ENCODE measurements at regions not wholly inside any gene's neighbourhood (a gene's known extent, or its start where the extent isn't known, plus 50 kb on each side); places are given as distances from the start of the nearest gene placed in this dataset.
"Not testable (repeated sequence)": the region's sequence is repeated elsewhere in the genome, so short reads cannot be mapped to it uniquely, and the experiment has no call there.

DNA sequence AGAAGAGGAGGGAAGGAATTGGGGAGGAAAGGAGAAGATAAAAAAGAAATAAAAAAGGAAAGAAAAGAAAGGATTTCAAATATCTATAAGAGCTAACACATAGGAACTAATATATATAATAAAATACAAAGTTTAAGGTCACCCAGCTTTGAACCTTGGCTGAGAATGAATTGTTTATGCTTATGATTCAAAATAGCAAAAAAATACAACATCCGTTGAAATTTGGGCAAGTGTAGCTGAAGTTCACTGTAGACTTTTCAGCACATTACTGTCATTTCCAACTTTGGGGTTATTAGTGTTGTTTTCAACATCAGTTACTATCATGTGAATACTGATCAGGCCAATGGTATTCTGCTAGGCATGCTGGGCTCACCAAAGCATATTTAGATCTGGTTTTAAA, 395.2 kb upstream of the INTU start:
- H3K36me3 ChIP-seq (ENCODE audit: insufficient read depth, low read length): no peaks in the 10 kb centered on the region
- H3K9ac ChIP-seq (ENCODE audit: low read depth, low read length): no peak overlapping the region

GRCh38 chr4:127238956-127239475, 393.7 kb upstream of the INTU start:
- no peaks in the 10 kb centered on the region for H3K36me3 ChIP-seq (ENCODE audit: insufficient read depth, low read length)
- H3K4me1 ChIP-seq (ENCODE audit: insufficient read depth, low read length): no peaks in the 10 kb centered on the region
- no peaks in the 10 kb centered on the region for H3K9me3 ChIP-seq (ENCODE audit: control insufficient read depth, insufficient read depth, low read length)
- no peak overlapping the region for H3K9ac ChIP-seq (ENCODE audit: low read depth, low read length)

More for the DNA sequence above, 395.2 kb upstream of the INTU start:
- H3K9me3 ChIP-seq (ENCODE audit: control insufficient read depth, insufficient read depth, low read length): no peaks in the 10 kb centered on the region
- no peaks in the 10 kb centered on the region for H3K4me1 ChIP-seq (ENCODE audit: insufficient read depth, low read length)

DNA sequence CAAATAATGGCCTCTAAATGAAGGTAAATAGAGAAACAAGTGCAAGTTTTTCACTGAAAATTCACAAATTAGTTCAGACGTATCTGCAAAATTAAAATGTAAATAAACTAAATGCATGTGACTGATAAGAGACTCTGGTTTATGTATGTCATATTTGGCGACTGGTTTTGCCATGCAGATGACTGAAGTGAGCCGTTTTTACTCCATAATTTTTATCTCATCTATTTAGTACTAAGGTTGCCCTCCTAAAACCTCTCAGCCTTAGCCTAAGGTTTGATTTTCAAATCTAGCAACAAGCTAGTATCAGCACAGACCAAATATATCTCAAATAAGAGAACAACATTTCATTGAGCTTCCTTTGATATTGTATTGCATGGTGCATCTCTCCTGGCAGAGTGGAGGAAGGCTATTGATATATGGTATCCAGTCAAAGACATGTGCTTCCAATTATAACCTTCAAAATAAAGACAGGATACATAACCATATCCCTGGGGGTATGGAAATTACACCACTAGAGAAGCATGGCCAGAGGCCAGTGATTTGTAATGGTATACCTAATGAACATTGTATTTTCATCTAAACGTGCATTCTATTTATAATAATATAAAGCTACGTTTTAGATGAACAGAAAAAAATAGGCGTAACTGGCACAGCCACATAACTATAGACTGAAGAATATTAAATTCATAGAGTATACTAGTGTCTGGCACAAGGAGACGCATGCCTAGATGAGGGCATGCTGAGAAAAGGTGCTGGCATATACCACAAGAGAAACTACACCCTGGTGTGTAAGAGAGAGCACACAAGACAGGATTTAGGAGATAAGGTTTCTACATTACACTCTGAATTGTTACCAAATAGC, 392.6 kb upstream of the INTU start:
- Histone ChIP-seq H3K36me3 (ENCODE audit: insufficient read depth, low read length) (no peaks in the 10 kb centered on the region), H3K9me3 (ENCODE audit: control insufficient read depth, insufficient read depth, low read length) (no peaks in the 10 kb centered on the region), H3K9ac (ENCODE audit: low read depth, low read length) (no peak overlapping the region), H3K4me1 (ENCODE audit: insufficient read depth, low read length) (no peaks in the 10 kb centered on the region)

DNA sequence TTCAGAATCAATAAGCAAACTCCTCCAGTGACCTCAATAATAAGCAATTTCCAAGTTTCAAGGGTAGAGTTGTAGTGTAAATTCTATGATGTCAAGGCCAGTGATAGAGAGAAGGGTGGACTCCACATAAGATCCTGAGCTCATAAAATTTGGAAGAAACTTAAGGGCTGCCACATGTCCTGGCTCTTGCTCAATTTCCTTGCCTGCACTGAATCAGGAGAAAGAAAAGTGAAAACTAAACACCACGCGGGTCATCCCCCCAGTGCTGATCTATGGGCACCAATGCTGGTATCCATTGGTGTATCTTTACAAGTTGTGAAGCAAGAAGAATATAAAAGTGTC, 392.0 kb upstream of the INTU start:
- Histone ChIP-seq H3K9ac (ENCODE audit: low read depth, low read length) (no peak overlapping the region), H3K9me3 (ENCODE audit: control insufficient read depth, insufficient read depth, low read length) (no peaks in the 10 kb centered on the region), H3K36me3 (ENCODE audit: insufficient read depth, low read length) (no peaks in the 10 kb centered on the region), H3K4me1 (ENCODE audit: insufficient read depth, low read length) (no peaks in the 10 kb centered on the region)

GRCh38 chr4:127244515-127244914, 388.2 kb upstream of the INTU start:
- Histone ChIP-seq H3K9ac (ENCODE audit: low read depth, low read length) (no peak overlapping the region), H3K36me3 (ENCODE audit: insufficient read depth, low read length) (no peaks in the 10 kb centered on the region), H3K9me3 (ENCODE audit: control insufficient read depth, insufficient read depth, low read length) (no peaks in the 10 kb centered on the region), H3K4me1 (ENCODE audit: insufficient read depth, low read length) (no peaks in the 10 kb centered on the region)

DNA sequence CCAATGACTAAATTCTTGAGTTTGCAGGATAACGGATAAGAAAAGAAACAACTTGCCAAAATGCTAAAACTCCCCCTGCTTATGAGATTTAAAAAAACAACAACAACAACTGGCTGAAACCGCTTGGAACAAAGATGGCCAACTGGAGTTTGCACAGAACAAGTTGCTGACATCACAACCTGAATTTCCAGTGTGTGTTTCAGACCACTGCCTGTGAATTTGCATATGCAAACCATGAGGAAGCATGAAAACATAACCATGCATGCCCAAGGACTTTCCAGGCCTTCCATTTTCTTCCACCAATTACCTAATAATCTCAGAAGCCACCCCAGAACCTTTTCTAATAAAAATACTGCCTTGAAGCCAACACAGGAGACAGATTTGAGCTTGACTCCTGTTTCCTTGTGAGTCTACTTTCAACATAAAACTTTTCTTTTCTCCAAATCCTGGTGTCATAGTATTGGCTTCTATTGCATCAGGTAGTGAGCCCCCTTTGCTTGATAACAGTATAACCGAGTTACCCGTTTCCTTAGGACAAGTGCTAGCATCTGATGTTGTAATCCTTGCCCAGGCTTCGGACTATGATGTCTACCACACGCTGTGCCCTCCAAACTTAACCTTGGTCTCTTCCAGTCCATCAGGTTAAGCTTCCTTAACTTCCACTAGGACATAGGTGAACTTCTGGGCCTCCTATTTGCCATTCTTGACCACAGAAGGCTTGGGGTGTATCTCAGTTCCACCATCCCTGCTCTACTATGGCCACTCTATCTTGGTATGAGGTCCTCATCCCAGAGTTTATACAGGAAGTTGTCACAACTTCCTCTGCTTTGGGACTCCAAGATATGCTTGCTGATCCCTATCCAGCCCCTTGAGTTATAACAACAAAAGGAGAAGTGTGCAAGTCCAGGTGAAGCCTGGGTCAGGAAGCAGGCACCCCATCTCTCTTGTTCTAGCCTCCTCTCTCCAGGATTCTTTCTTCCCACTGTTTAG, 385.5 kb upstream of the INTU start:
- Histone ChIP-seq H3K9ac (ENCODE audit: low read depth, low read length) (no peak overlapping the region), H3K9me3 (ENCODE audit: control insufficient read depth, insufficient read depth, low read length) (0 out of 2 replicates have a peak, but pooled peaks cover 2% of the 10 kb centered on the region)

GRCh38 chr4:127249066-127249766, 383.5 kb upstream of the INTU start:
- Histone ChIP-seq H3K4me1 (ENCODE audit: insufficient read depth, low read length) (no peaks in the 10 kb centered on the region), H3K9me3 (ENCODE audit: control insufficient read depth, insufficient read depth, low read length) (0 out of 2 replicates have a peak, but pooled peaks cover 2% of the 10 kb centered on the region), H3K36me3 (ENCODE audit: insufficient read depth, low read length) (no peaks in the 10 kb centered on the region), H3K9ac (ENCODE audit: low read depth, low read length) (no peak overlapping the region)

More for the DNA sequence above, 385.5 kb upstream of the INTU start:
- Histone ChIP-seq H3K4me1 (ENCODE audit: insufficient read depth, low read length) (no peaks in the 10 kb centered on the region), H3K36me3 (ENCODE audit: insufficient read depth, low read length) (no peaks in the 10 kb centered on the region)

DNA sequence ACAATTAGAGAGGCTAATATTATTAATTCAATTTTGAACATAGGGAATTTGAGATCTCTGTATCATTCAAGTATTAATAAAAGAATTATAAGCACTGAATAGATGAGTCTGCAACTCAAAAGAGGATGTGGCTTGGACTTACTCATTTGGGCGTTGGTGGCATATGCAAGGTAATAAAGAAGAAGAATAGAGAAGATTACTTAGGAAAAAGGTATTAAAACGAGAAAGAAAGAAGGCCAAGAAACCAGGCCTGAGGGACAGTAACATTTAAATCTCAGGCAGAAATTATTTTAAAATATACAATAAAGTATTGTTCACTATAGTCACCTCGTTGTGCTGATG, 383.0 kb upstream of the INTU start:
- no peaks in the 10 kb centered on the region for H3K4me1 ChIP-seq (ENCODE audit: insufficient read depth, low read length)
- H3K36me3 ChIP-seq (ENCODE audit: insufficient read depth, low read length): no peaks in the 10 kb centered on the region
- no peak overlapping the region for H3K9ac ChIP-seq (ENCODE audit: low read depth, low read length)
- 0 out of 2 replicates have a peak, but pooled peaks cover 2% of the 10 kb centered on the region for H3K9me3 ChIP-seq (ENCODE audit: control insufficient read depth, insufficient read depth, low read length)

DNA sequence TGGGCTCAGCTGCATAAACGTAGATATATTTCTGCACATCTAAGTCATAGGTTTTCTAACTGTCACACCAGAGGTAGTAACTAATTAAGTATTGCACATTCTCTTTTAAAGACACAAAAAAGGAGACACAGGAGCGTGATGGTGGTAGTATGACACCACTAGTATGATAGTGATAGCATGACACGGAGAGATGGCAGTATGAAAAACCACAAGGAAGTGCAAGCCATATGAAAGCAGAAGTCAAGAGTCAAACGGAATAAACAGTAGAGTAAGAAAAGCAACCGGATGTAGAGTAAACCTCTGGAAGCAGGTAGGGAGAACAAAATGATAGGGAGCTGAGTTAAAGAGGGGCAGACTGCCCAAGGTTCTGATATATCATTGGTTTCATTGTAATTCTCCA, 382.2 kb upstream of the INTU start:
- Histone ChIP-seq H3K36me3 (ENCODE audit: insufficient read depth, low read length) (no peaks in the 10 kb centered on the region), H3K9ac (ENCODE audit: low read depth, low read length) (no peak overlapping the region), H3K4me1 (ENCODE audit: insufficient read depth, low read length) (no peaks in the 10 kb centered on the region), H3K9me3 (ENCODE audit: control insufficient read depth, insufficient read depth, low read length) (0 out of 2 replicates have a peak, but pooled peaks cover 2% of the 10 kb centered on the region)

- 0 out of 2 replicates have a peak, but pooled peaks cover 2% of the 10 kb centered on the region for H3K9me3 ChIP-seq (ENCODE audit: control insufficient read depth, insufficient read depth, low read length)
- H3K4me1 ChIP-seq (ENCODE audit: insufficient read depth, low read length): no peaks in the 10 kb centered on the region
- H3K36me3 ChIP-seq (ENCODE audit: insufficient read depth, low read length): no peaks in the 10 kb centered on the region
- no peak overlapping the region for H3K9ac ChIP-seq (ENCODE audit: low read depth, low read length)
Observed at GRCh38 chr4:127251423-127251822, 381.3 kb upstream of the INTU start.

GRCh38 chr4:127256500-127256899, 376.3 kb upstream of the INTU start:
- Histone ChIP-seq H3K4me1 (ENCODE audit: insufficient read depth, low read length) (no peaks in the 10 kb centered on the region), H3K9me3 (ENCODE audit: control insufficient read depth, insufficient read depth, low read length) (peaks cover under 1% of the 10 kb centered on the region; the same call in 1 of the 2 replicates), H3K9ac (ENCODE audit: low read depth, low read length) (no peak overlapping the region), H3K36me3 (ENCODE audit: insufficient read depth, low read length) (no peaks in the 10 kb centered on the region)

GRCh38 chr4:127261476-127261875, 371.3 kb upstream of the INTU start:
- H3K9me3 ChIP-seq (ENCODE audit: control insufficient read depth, insufficient read depth, low read length): no peaks in the 10 kb centered on the region; the same call in 1 of the 2 replicates

DNA sequence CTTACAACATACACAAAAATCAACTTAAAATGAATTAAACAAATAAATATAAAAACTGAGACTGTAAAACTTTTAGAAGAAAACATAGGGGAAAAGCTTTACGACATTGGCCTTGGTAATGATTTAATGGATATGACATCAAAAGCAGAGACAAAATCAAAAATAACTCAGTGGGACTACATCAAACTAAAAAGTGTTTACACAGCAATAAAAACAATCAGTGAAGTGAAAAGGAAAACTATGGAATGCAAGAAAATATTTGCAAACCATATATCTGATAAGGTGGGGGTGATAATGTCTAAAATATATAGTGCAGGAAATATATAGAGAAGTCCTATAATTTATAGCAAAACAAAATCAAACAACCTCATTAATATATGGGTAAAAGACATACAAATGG, 364.4 kb upstream of the INTU start:
- H3K9me3 ChIP-seq (ENCODE audit: control insufficient read depth, insufficient read depth, low read length): no peaks in the 10 kb centered on the region; the same call in 1 of the 2 replicates
- H3K9ac ChIP-seq (ENCODE audit: low read depth, low read length): no peak overlapping the region
- H3K36me3 ChIP-seq (ENCODE audit: insufficient read depth, low read length): no peaks in the 10 kb centered on the region
- no peaks in the 10 kb centered on the region for H3K4me1 ChIP-seq (ENCODE audit: insufficient read depth, low read length)

More at GRCh38 chr4:127261476-127261875, 371.3 kb upstream of the INTU start:
- Histone ChIP-seq H3K36me3 (ENCODE audit: insufficient read depth, low read length) (no peaks in the 10 kb centered on the region), H3K4me1 (ENCODE audit: insufficient read depth, low read length) (no peaks in the 10 kb centered on the region), H3K9ac (ENCODE audit: low read depth, low read length) (no peak overlapping the region)

DNA sequence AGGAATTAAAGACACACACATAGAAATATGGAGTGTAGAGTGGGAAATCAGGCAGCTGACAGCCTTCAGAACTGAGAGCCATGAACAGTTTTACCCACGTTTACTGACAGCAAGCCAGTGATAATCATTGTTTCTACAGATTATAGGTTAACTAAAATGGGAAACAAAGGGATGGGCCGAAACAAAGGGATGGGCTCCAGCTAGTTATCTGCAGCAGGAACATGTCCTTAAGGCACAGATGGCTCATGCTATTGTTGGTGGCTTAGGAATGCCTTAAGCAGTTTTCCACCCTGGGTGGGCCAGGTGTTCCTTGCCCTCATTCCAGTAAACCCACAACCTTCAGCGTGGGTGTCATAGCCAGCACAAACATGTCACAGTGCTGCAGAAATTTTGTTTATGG, 355.7 kb upstream of the INTU start:
- H3K9me3 ChIP-seq (ENCODE audit: control insufficient read depth, insufficient read depth, low read length); H3K36me3 ChIP-seq (ENCODE audit: insufficient read depth, low read length); H3K4me1 ChIP-seq (ENCODE audit: insufficient read depth, low read length); H3K9ac ChIP-seq (ENCODE audit: low read depth, low read length): not testable (repeated sequence)

Measured in ES-I3 (cell line).